ENCODE measurements at regions not wholly inside any gene's neighbourhood (a gene's known extent, or its start where the extent isn't known, plus 50 kb on each side); places are given as distances from the start of the nearest gene placed in this dataset.
"Not testable (repeated sequence)": the region's sequence is repeated elsewhere in the genome, so short reads cannot be mapped to it uniquely, and the experiment has no call there.

- DNase-seq (ENCODE audit: low read depth, low spot score): not testable (repeated sequence)
Measured at GRCh38 chrY:13627323-13627722, 76.4 kb upstream of the TMSB4Y start.

- no peak for DNase-seq (ENCODE audit: low read depth, low spot score)
Measured at GRCh38 chrY:13615943-13616304, 87.8 kb upstream of the TMSB4Y start.

- no peak for DNase-seq (ENCODE audit: low read depth, low spot score)
Measured at GRCh38 chrY:13615301-13615942, 88.3 kb upstream of the TMSB4Y start.

GRCh38 chrY:13612916-13613315, 90.8 kb upstream of the TMSB4Y start:
- DNase-seq (ENCODE audit: low read depth, low spot score): no peak

GRCh38 chrY:13611965-13612364, 91.7 kb upstream of the TMSB4Y start:
- no peak for DNase-seq (ENCODE audit: low read depth, low spot score)

GRCh38 chrY:13592450-13592849, 111.2 kb upstream of the TMSB4Y start:
- peak; percentile 17 for DNase-seq (ENCODE audit: low read depth, low spot score)

GRCh38 chrY:13570931-13571330, 91.1 kb upstream of the UTY start:
- not testable (repeated sequence) for DNase-seq (ENCODE audit: low read depth, low spot score)

GRCh38 chrY:13567186-13567585, 87.4 kb upstream of the UTY start:
- DNase-seq (ENCODE audit: low read depth, low spot score): no peak

GRCh38 chrY:13554949-13555348, 75.1 kb upstream of the UTY start:
- no peak for DNase-seq (ENCODE audit: low read depth, low spot score)

- DNase-seq (ENCODE audit: low read depth, low spot score): no peak
Measured at GRCh38 chrY:13552393-13553116, 72.7 kb upstream of the UTY start.

- DNase-seq (ENCODE audit: low read depth, low spot score): no peak
Measured at GRCh38 chrY:13551246-13551645, 71.4 kb upstream of the UTY start.

- no peak for DNase-seq (ENCODE audit: low read depth, low spot score)
Measured at GRCh38 chrY:13544491-13544890, 64.7 kb upstream of the UTY start.

- DNase-seq (ENCODE audit: low read depth, low spot score): no peak
Measured at GRCh38 chrY:13537919-13538318, 58.1 kb upstream of the UTY start.
